ENCODE measurements at regions not wholly inside any gene's neighbourhood (a gene's known extent, or its start where the extent isn't known, plus 50 kb on each side); places are given as distances from the start of the nearest gene placed in this dataset.

GRCh38 chr3:193014902-193015301 is 97.2 kb upstream of the MB21D2 start:
- WGBS, 2 donors = 84 to 86% methylated on average over 2 of the region's 2 CpGs
- peaks cover 0 to 8% (median 3%) of the 10 kb centered on the region in 4 donors for H3K4me1 ChIP-seq
- intact Hi-C loops (cut with DNase I) = no loop called here
- no peak overlapping the region for H3K4me3 ChIP-seq
- H3K27ac ChIP-seq = no peak overlapping the region
- TF ChIP-seq EP300 (IDR thresholded peaks at IDR 0.05) = no peak
- TF ChIP-seq CTCF (IDR thresholded peaks at IDR 0.05) = no peak
- H3K36me3 ChIP-seq = no peaks in the 10 kb centered on the region
- no peaks in the 10 kb centered on the region for H3K27me3 ChIP-seq
- H3K9me3 ChIP-seq = no peaks in the 10 kb centered on the region
- no peak for DNase-seq

- 23 to 30% methylated on average over 7 of the region's 7 CpGs for WGBS, 2 donors
- peaks cover 0 to 8% (median 3%) of the 10 kb centered on the region in 4 donors for H3K4me1 ChIP-seq
- no peak for DNase-seq
- H3K27ac ChIP-seq = no peak overlapping the region
- no peaks in the 10 kb centered on the region for H3K27me3 ChIP-seq
- TF ChIP-seq POLR2A (IDR thresholded peaks at IDR 0.05) (no peak), EP300 (IDR thresholded peaks at IDR 0.05) (no peak), POLR2AphosphoS5 (IDR thresholded peaks at IDR 0.05) (no peak), CTCF (IDR thresholded peaks at IDR 0.05) (no peak)
- intact Hi-C loops (cut with DNase I) = no loop called here
- H3K4me3 ChIP-seq = no peak overlapping the region
- no peaks in the 10 kb centered on the region for H3K36me3 ChIP-seq
- H3K9me3 ChIP-seq = no peaks in the 10 kb centered on the region
Observed at GRCh38 chr3:193016437-193016901, 98.8 kb upstream of the MB21D2 start.

- no peak for DNase-seq
- WGBS, 2 donors = 73 to 75% methylated on average over 7 of the region's 7 CpGs
- H3K4me1 ChIP-seq = peaks cover 0 to 3% (median under 1%) of the 10 kb centered on the region in 4 donors
- no peaks in the 10 kb centered on the region for H3K36me3 ChIP-seq
- intact Hi-C loops (cut with DNase I) = no loop called here
- no peak overlapping the region for H3K27ac ChIP-seq
- H3K9me3 ChIP-seq = no peaks in the 10 kb centered on the region
- H3K4me3 ChIP-seq = no peak overlapping the region
- no peaks in the 10 kb centered on the region for H3K27me3 ChIP-seq
- TF ChIP-seq CTCF (IDR thresholded peaks at IDR 0.05) (no peak), EP300 (IDR thresholded peaks at IDR 0.05) (no peak), POLR2AphosphoS5 (IDR thresholded peaks at IDR 0.05) (no peak), POLR2A (IDR thresholded peaks at IDR 0.05) (no peak)
Observed at GRCh38 chr3:193021506-193022010, 103.9 kb upstream of the MB21D2 start.

GRCh38 chr3:193023218-193023617 is 105.6 kb upstream of the MB21D2 start:
- TF ChIP-seq POLR2A (IDR thresholded peaks at IDR 0.05) (no peak), CTCF (IDR thresholded peaks at IDR 0.05) (no peak), EP300 (IDR thresholded peaks at IDR 0.05) (no peak), POLR2AphosphoS5 (IDR thresholded peaks at IDR 0.05) (no peak)
- intact Hi-C loops (cut with DNase I) = no loop called here

GRCh38 chr3:193028258-193028657 is 110.6 kb upstream of the MB21D2 start:
- no peak overlapping the region for H3K4me3 ChIP-seq
- DNase-seq = no peak
- H3K4me1 ChIP-seq = no peaks in the 10 kb centered on the region
- no peaks in the 10 kb centered on the region for H3K36me3 ChIP-seq
- no peak overlapping the region for H3K27ac ChIP-seq
- TF ChIP-seq POLR2A (IDR thresholded peaks at IDR 0.05) = no peak
- TF ChIP-seq POLR2AphosphoS5 (IDR thresholded peaks at IDR 0.05) = no peak
- TF ChIP-seq CTCF (IDR thresholded peaks at IDR 0.05) = no peak
- TF ChIP-seq EP300 (IDR thresholded peaks at IDR 0.05) = no peak
- intact Hi-C loops (cut with DNase I) = no loop called here
- 62 to 68% methylated on average over 4 of the region's 4 CpGs for WGBS, 2 donors
- H3K9me3 ChIP-seq = no peaks in the 10 kb centered on the region
- no peaks in the 10 kb centered on the region for H3K27me3 ChIP-seq

More at GRCh38 chr3:193023218-193023617, 105.6 kb upstream of the MB21D2 start:
- no peak for DNase-seq
- 82 to 93% methylated on average over 1 of the region's 1 CpG for WGBS, 2 donors
- no peak overlapping the region for H3K27ac ChIP-seq
- H3K4me1 ChIP-seq = no peaks in the 10 kb centered on the region
- H3K4me3 ChIP-seq = no peak overlapping the region
- H3K9me3 ChIP-seq = no peaks in the 10 kb centered on the region
- H3K36me3 ChIP-seq = no peaks in the 10 kb centered on the region
- no peaks in the 10 kb centered on the region for H3K27me3 ChIP-seq
